HCT116 (cell line): ENCODE measurements at regions not wholly inside any gene's neighbourhood (a gene's known extent, or its start where the extent isn't known, plus 50 kb on each side); places are given as distances from the start of the nearest gene placed in this dataset.

Experiments used
- ATAC-seq: fragments of 200-7000 bp; cut with Tn5 transposase; 2 replicates; pipeline ENCODE4 v1.9.1; 2020; ENCODE audit warnings: mild to moderate bottlenecking, moderate library complexity
- BruUV-seq: library from RNA; stranded (reverse); fragments of 400-500 nt; replicated peaks from 2 replicates; lab custom pipeline; 2021; lab: Mats Ljungman, UMichigan
- CTCF ChIA-PET: fragments of 300-600 bp; sonication (Branson Sonifier 250); formaldehyde crosslinking; loops from one replicate; lab custom pipeline; 2021; ENCODE audit warnings: antibody characterized with exemption; lab: Charles Lee
- POLR2A ChIA-PET: fragments of 300-600, 350-600 bp; sonication (Branson Sonifier 250); formaldehyde crosslinking; loops from one replicate; lab custom pipeline; 2021; ENCODE audit warnings: antibody characterized with exemption; lab: Charles Lee
- RAD21 ChIA-PET, 2 experiments: fragments of 300-600 bp; sonication (Branson Sonifier 250); formaldehyde crosslinking; loops; one replicate each; lab custom pipeline; 2023; ENCODE audit warnings: low total read pairs in 2 of 2; ENCODE audit not compliant: uncharacterized antibody in 2 of 2, unreplicated experiment in 2 of 2, low non-redundant PET in 1 of 2; lab: Charles Lee
- DNase-seq: peaks from one replicate; pipeline ENCODE4 v3.0.0-alpha.2; 2010; ENCODE audit warnings: low read depth, low spot score
- H2AFZ ChIP-seq: fragments of 200-600 bp; shearing (Covaris generic), sonication (generic); 2 replicates; pipeline ENCODE4 v1.6.1; 2017; ENCODE audit warnings: low read depth, mixed run types, mixed read lengths, antibody characterized with exemption, low read length; ENCODE audit not compliant: poor library complexity, severe bottlenecking
- H3K27ac ChIP-seq: 2 replicates; pipeline ENCODE4 v1.5.1; 2012; ENCODE audit warnings: low read depth, low read length
- H3K27me3 ChIP-seq: fragments of 200-600 bp; sonication (generic); 2 replicates; pipeline ENCODE4 v1.6.1; 2016; ENCODE audit warnings: mixed run types, low read length, mixed read lengths; ENCODE audit not compliant: insufficient read depth
- H3K36me3 ChIP-seq, 2 experiments: fragments of 200-500 bp in 1 of 2; fragments of 200-600 bp in 1 of 2; sonication (Bioruptor generic) in 1 of 2; sonication (generic) in 1 of 2; 2 replicates each; pipeline versions ENCODE4 v1.5.1 to v1.6.1; 2014 to 2016; ENCODE audit warnings: low read length in 2 of 2, inconsistent platforms in 1 of 2, mixed read lengths in 1 of 2, mixed run types in 1 of 2; ENCODE audit not compliant: insufficient read depth in 2 of 2, control insufficient read depth in 1 of 2
- H3K4me1 ChIP-seq, 2 experiments: fragments of 200-600 bp in 1 of 2; sonication (generic) in 1 of 2; 2 replicates each; pipeline versions ENCODE4 v1.5.1 to v1.6.1; 2012 to 2017; ENCODE audit warnings: low read length in 2 of 2, inconsistent platforms in 1 of 2, mild to moderate bottlenecking in 1 of 2, mixed read lengths in 1 of 2, mixed run types in 1 of 2, moderate library complexity in 1 of 2; ENCODE audit not compliant: insufficient read depth in 2 of 2, control insufficient read depth in 1 of 2
- H3K4me2 ChIP-seq: fragments of 200-600 bp; sonication (generic); 2 replicates; pipeline ENCODE4 v1.6.1; 2017; ENCODE audit warnings: mixed run types, low read length, mixed read lengths
- H3K4me3 ChIP-seq, 2 experiments: fragments of 200-600 bp in 1 of 2; sonication (generic) in 1 of 2; replicated peaks in 1 of 2; 2 replicates each; pipeline ENCODE4 v1.5.1; 2011 to 2016; ENCODE audit warnings: low read length in 2 of 2, control low read depth in 1 of 2, low read depth in 1 of 2, mild to moderate bottlenecking in 1 of 2, mixed read lengths in 1 of 2, mixed run types in 1 of 2
- H3K79me2 ChIP-seq: fragments of 200-600 bp; sonication (generic); 2 replicates; pipeline ENCODE4 v1.6.1; 2017; ENCODE audit warnings: mild to moderate bottlenecking, mixed run types, low read length, moderate library complexity, mixed read lengths; ENCODE audit not compliant: insufficient read depth
- H3K9ac ChIP-seq: fragments of 200-600 bp; sonication (generic); 2 replicates; pipeline ENCODE4 v1.6.1; 2016; ENCODE audit warnings: low read length, mixed read lengths
- H3K9me2 ChIP-seq: fragments of 200-600 bp; sonication (generic), shearing (Covaris generic); 2 replicates; pipeline ENCODE4 v1.6.1; 2017; ENCODE audit warnings: mixed run types, mild to moderate bottlenecking, moderate library complexity; ENCODE audit not compliant: insufficient read depth
- H3K9me3 ChIP-seq, 2 experiments: fragments of 200-500 bp in 1 of 2; fragments of 200-600 bp in 1 of 2; sonication (Bioruptor generic) in 1 of 2; sonication (generic) in 1 of 2; 2 replicates each; pipeline ENCODE4 v1.6.1; 2014 to 2017; ENCODE audit warnings: low read length in 2 of 2, mixed read lengths in 2 of 2, inconsistent platforms in 1 of 2, low read depth in 1 of 2, mild to moderate bottlenecking in 1 of 2, mixed run types in 1 of 2, moderate library complexity in 1 of 2; ENCODE audit not compliant: control insufficient read depth in 1 of 2, insufficient read depth in 1 of 2
- H4K20me1 ChIP-seq: fragments of 200-600 bp; sonication (generic), shearing (Covaris generic); 2 replicates; pipeline ENCODE4 v1.6.1; 2017; ENCODE audit warnings: mixed run types, mild to moderate bottlenecking, moderate library complexity; ENCODE audit not compliant: insufficient read depth
- CEBPB ChIP-seq: IDR thresholded peaks from 2 replicates; pipeline ENCODE4 v1.6.1; 2012; ENCODE audit warnings: low read depth
- EZH2phosphoT487 ChIP-seq: fragments of 200-600 bp; IDR thresholded peaks from 2 replicates; pipeline ENCODE4 v1.6.1; 2018; ENCODE audit warnings: antibody characterized with exemption, borderline replicate concordance
- POLR2A ChIP-seq: IDR thresholded peaks from 2 replicates; pipeline ENCODE4 v1.7.0; 2011; ENCODE audit warnings: borderline replicate concordance; ENCODE audit not compliant: insufficient read depth, insufficient read length; ENCODE audit errors: extremely low read depth
- RAD21 ChIP-seq: IDR thresholded peaks from 2 replicates; pipeline ENCODE4 v1.6.1; 2012; ENCODE audit warnings: low read depth, mild to moderate bottlenecking
- SRF ChIP-seq: IDR thresholded peaks from 2 replicates; pipeline ENCODE4 v1.6.1; 2012; ENCODE audit warnings: low read depth
- YY1 ChIP-seq: IDR thresholded peaks from 2 replicates; pipeline ENCODE4 v1.6.1; 2011; ENCODE audit warnings: low read length, low read depth, moderate library complexity, mild to moderate bottlenecking; ENCODE audit not compliant: insufficient replicate concordance; ENCODE audit errors: extremely low read depth
- ZNF274 ChIP-seq: fragments of 200-500 bp; sonication (Bioruptor generic); IDR thresholded peaks from 2 replicates; pipeline ENCODE4 v1.6.1; 2014; ENCODE audit warnings: mild to moderate bottlenecking, low read depth, low read length, inconsistent platforms
- intact Hi-C: fragments of 100-400 bp; cut with micrococcal nuclease; formaldehyde crosslinking; loops from 2 replicates; pipeline ENCODE4 v1.10.0; 2022
- TF ChIP-seq, protein P1 (sequence below): IDR thresholded peaks from 2 replicates; pipeline ENCODE4 v1.6.1; 2011; ENCODE audit warnings: mild to moderate bottlenecking, low read length, moderate library complexity; ENCODE audit not compliant: insufficient replicate concordance; ENCODE audit errors: extremely low read depth
- TF ChIP-seq, protein P2 (sequence below): IDR thresholded peaks from 2 replicates; pipeline ENCODE4 v1.6.1; 2012; ENCODE audit warnings: low read depth
- TF ChIP-seq, protein P3 (sequence below), 3 experiments: fragments of 200-600 bp in 1 of 3; sonication (generic) in 1 of 3; IDR thresholded peaks in 2 of 3; conservative IDR thresholded peaks in 1 of 3; 2 replicates each; pipeline ENCODE4 v1.5.1; 2012 to 2017; ENCODE audit warnings: low read depth in 2 of 3, low read length in 2 of 3, antibody characterized with exemption in 1 of 3, borderline replicate concordance in 1 of 3, control low read depth in 1 of 3, mild to moderate bottlenecking in 1 of 3, mixed read lengths in 1 of 3, mixed run types in 1 of 3, moderate library complexity in 1 of 3; ENCODE audit not compliant: insufficient read depth in 1 of 3

DNA sequence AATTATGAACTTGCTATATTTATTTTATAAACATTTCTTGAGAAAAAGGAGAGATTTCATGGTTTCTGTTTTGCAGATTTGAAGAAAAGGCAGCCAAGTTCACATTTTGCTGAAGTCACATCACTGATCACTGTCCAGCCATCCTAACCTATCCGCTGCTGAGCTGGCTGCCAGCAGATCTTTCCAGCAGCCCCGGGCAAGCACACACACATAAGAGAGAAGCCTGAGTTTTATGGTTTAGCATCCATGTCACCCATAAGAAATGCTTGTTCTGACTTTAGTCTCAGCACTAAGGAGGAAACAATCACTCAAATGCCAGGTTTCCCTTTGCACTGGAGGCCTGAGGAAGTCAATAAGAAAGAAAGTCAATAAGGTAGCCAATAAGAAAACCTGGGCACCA, 287.1 kb downstream of the SMOC2 start:
- ChIA-PET RAD21 (no interaction called here), CTCF (no interaction called here), POLR2A (no interaction called here)
- 0 out of 2 replicates have a peak, but pooled peaks cover 3% of the 10 kb centered on the region for H3K9me2 ChIP-seq
- H3K27ac ChIP-seq: no peak overlapping the region
- H3K9me3 ChIP-seq: no peaks in the 10 kb centered on the region
- no peak overlapping the region for H3K9ac ChIP-seq
- DNase-seq (no peak), ATAC-seq (no peak)
- no peaks in the 10 kb centered on the region for H4K20me1 ChIP-seq
- no peaks in the 10 kb centered on the region for H3K4me1 ChIP-seq
- H2AFZ ChIP-seq: no peak overlapping the region
- H3K4me3 ChIP-seq: no peak overlapping the region
- intact Hi-C loops: no loop called here
- no peaks in the 10 kb centered on the region for H3K27me3 ChIP-seq
- no TSS peak for BruUV-seq
- no peaks in the 10 kb centered on the region for H3K79me2 ChIP-seq
- H3K36me3 ChIP-seq: no peaks in the 10 kb centered on the region
- no peak overlapping the region for H3K4me2 ChIP-seq
- TF ChIP-seq, protein P1, sequence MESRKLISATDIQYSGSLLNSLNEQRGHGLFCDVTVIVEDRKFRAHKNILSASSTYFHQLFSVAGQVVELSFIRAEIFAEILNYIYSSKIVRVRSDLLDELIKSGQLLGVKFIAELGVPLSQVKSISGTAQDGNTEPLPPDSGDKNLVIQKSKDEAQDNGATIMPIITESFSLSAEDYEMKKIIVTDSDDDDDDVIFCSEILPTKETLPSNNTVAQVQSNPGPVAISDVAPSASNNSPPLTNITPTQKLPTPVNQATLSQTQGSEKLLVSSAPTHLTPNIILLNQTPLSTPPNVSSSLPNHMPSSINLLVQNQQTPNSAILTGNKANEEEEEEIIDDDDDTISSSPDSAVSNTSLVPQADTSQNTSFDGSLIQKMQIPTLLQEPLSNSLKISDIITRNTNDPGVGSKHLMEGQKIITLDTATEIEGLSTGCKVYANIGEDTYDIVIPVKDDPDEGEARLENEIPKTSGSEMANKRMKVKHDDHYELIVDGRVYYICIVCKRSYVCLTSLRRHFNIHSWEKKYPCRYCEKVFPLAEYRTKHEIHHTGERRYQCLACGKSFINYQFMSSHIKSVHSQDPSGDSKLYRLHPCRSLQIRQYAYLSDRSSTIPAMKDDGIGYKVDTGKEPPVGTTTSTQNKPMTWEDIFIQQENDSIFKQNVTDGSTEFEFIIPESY: no peak
- TF ChIP-seq CEBPB (no peak), YY1 (no peak)

DNA sequence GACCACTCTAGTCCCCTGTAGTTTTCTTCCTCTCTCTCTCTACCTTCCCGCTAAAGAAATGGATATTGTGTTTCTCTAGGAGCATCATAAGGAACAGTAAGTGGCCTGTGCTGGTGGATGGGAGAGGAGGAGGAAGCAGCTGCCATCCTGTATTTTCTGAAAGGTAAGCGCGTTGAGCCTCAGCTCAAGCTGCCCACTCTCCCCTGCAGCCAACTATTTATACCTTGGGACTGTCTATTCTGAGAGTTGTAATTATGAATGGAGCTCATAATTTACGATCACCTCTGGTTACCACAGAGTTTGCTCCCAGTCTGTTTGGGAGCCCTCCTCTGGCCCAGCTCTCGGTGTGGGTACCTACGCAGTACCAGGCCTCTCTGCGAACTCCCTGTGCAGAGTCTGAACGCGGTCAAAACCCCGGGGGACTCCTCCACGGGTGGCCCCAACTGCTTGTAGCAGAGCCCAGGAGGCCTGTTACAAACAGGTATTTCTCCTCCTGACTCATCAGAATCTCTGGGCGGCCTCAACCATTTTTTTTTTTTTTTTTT, 285.4 kb downstream of the SMOC2 start:
- no peak for TF ChIP-seq SRF
- TF ChIP-seq, protein P2, sequence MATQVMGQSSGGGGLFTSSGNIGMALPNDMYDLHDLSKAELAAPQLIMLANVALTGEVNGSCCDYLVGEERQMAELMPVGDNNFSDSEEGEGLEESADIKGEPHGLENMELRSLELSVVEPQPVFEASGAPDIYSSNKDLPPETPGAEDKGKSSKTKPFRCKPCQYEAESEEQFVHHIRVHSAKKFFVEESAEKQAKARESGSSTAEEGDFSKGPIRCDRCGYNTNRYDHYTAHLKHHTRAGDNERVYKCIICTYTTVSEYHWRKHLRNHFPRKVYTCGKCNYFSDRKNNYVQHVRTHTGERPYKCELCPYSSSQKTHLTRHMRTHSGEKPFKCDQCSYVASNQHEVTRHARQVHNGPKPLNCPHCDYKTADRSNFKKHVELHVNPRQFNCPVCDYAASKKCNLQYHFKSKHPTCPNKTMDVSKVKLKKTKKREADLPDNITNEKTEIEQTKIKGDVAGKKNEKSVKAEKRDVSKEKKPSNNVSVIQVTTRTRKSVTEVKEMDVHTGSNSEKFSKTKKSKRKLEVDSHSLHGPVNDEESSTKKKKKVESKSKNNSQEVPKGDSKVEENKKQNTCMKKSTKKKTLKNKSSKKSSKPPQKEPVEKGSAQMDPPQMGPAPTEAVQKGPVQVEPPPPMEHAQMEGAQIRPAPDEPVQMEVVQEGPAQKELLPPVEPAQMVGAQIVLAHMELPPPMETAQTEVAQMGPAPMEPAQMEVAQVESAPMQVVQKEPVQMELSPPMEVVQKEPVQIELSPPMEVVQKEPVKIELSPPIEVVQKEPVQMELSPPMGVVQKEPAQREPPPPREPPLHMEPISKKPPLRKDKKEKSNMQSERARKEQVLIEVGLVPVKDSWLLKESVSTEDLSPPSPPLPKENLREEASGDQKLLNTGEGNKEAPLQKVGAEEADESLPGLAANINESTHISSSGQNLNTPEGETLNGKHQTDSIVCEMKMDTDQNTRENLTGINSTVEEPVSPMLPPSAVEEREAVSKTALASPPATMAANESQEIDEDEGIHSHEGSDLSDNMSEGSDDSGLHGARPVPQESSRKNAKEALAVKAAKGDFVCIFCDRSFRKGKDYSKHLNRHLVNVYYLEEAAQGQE: no peak
- TF ChIP-seq POLR2A: no peak
- TF ChIP-seq, protein P3, sequence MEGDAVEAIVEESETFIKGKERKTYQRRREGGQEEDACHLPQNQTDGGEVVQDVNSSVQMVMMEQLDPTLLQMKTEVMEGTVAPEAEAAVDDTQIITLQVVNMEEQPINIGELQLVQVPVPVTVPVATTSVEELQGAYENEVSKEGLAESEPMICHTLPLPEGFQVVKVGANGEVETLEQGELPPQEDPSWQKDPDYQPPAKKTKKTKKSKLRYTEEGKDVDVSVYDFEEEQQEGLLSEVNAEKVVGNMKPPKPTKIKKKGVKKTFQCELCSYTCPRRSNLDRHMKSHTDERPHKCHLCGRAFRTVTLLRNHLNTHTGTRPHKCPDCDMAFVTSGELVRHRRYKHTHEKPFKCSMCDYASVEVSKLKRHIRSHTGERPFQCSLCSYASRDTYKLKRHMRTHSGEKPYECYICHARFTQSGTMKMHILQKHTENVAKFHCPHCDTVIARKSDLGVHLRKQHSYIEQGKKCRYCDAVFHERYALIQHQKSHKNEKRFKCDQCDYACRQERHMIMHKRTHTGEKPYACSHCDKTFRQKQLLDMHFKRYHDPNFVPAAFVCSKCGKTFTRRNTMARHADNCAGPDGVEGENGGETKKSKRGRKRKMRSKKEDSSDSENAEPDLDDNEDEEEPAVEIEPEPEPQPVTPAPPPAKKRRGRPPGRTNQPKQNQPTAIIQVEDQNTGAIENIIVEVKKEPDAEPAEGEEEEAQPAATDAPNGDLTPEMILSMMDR (IDR thresholded peaks at IDR 0.05 in 2 of 3, conservative IDR thresholded peaks at IDR 0.05 in 1 of 3; ENCODE audit: borderline replicate concordance in 1 of 3, insufficient read depth in 1 of 3, low read depth in 2 of 3, low read length in 2 of 3): no peak
- no peak for TF ChIP-seq RAD21
- TF ChIP-seq EZH2phosphoT487: no peak
- TF ChIP-seq ZNF274: no peak
- Histone ChIP-seq H3K36me3 (no peaks in the 10 kb centered on the region), H3K27me3 (no peaks in the 10 kb centered on the region), H3K79me2 (no peaks in the 10 kb centered on the region), H3K27ac (no peak overlapping the region), H3K4me1 (no peaks in the 10 kb centered on the region), H3K9me2 (no peaks in the 10 kb centered on the region), H2AFZ (no peak overlapping the region), H3K4me3 (no peak overlapping the region), H3K9ac (no peak overlapping the region), H3K4me2 (no peak overlapping the region), H3K9me3 (no peaks in the 10 kb centered on the region), H4K20me1 (no peaks in the 10 kb centered on the region)
- intact Hi-C loops: no loop called here
- ChIA-PET CTCF (no interaction called here), POLR2A (no interaction called here), RAD21 (no interaction called here)
- DNase-seq: no peak
- ATAC-seq: no peak
- no TSS peak for BruUV-seq
